ENCODE measurements at regions not wholly inside any gene's neighbourhood (a gene's known extent, or its start where the extent isn't known, plus 50 kb on each side); places are given as distances from the start of the nearest gene placed in this dataset.

DNA sequence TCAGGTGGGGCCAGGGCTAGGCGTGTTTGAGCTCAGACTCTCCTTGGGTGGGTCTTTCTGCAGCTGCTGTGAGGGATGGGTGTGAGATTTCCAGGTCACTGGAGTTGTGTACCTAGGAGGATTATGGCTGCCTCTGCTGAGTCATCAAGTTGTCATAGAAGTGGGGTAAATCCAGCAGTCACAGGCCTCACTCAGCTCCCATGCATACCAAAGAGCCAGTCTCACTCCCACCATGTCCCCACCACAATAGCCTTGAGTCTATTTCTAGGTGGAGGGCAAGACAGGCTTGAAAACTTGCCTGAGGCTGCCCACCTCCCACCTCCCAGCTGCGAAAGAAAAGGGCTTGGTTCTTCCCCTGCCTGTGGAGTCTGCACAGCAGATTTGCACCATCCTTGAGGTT lies 194.0 kb upstream of the PCDH17 start (continued):
- TF ChIP-seq, protein P1, sequence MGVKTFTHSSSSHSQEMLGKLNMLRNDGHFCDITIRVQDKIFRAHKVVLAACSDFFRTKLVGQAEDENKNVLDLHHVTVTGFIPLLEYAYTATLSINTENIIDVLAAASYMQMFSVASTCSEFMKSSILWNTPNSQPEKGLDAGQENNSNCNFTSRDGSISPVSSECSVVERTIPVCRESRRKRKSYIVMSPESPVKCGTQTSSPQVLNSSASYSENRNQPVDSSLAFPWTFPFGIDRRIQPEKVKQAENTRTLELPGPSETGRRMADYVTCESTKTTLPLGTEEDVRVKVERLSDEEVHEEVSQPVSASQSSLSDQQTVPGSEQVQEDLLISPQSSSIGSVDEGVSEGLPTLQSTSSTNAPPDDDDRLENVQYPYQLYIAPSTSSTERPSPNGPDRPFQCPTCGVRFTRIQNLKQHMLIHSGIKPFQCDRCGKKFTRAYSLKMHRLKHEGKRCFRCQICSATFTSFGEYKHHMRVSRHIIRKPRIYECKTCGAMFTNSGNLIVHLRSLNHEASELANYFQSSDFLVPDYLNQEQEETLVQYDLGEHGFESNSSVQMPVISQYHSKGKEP (tag by site-specific recombination; IDR thresholded peaks at IDR 0.05) = no peak
- TF ChIP-seq ZNF19 (tag by site-specific recombination; IDR thresholded peaks at IDR 0.05; ENCODE audit: low read depth) = no peak
- no peak for TF ChIP-seq FEZF1 (tag by site-specific recombination; IDR thresholded peaks at IDR 0.05)
- no peak for TF ChIP-seq ZSCAN30 (tag by site-specific recombination; IDR thresholded peaks at IDR 0.05)
- no peak for TF ChIP-seq SP2 (tag by site-specific recombination; IDR thresholded peaks at IDR 0.05)
- no peak for TF ChIP-seq ZNF664 (tag by site-specific recombination; IDR thresholded peaks at IDR 0.05)
- no peak for TF ChIP-seq ZNF777 (tag by site-specific recombination; IDR thresholded peaks at IDR 0.05; ENCODE audit: borderline replicate concordance)
- no peak for TF ChIP-seq ZNF398 (tag by site-specific recombination; IDR thresholded peaks at IDR 0.05)

GRCh38 chr13:57438072-57438471 lies 193.5 kb upstream of the PCDH17 start:
- Histone ChIP-seq H3K4me3 (ENCODE audit: low read depth, low read length) (no peak overlapping the region), H3K9me3 (ENCODE audit: control insufficient read depth, insufficient read depth, low read depth, low read length) (no peaks in the 10 kb centered on the region), H3K36me3 (ENCODE audit: control insufficient read depth in 2 of 2, insufficient read depth in 1 of 2, low read length in 2 of 2) (no peaks in the 10 kb centered on the region), H3K27ac (ENCODE audit: extremely low read depth, low read depth, low read length) (no peak overlapping the region), H3K4me1 (ENCODE audit: control insufficient read depth, insufficient read depth, low read length) (no peaks in the 10 kb centered on the region)
- ChIA-PET CTCF (no interaction called here), POLR2A (no interaction called here)
- TF ChIP-seq ZNF391 (tag by site-specific recombination; IDR thresholded peaks at IDR 0.05; ENCODE audit: borderline replicate concordance, low read depth) (no peak), ZNF580 (tag by site-specific recombination; IDR thresholded peaks at IDR 0.05) (no peak), ZNF48 (tag by site-specific recombination; IDR thresholded peaks at IDR 0.05) (no peak), ZNF121 (tag by site-specific recombination; IDR thresholded peaks at IDR 0.05) (no peak), ZEB2 (tag by site-specific recombination; IDR thresholded peaks at IDR 0.05) (no peak), ZBTB26 (tag by site-specific recombination; optimal IDR thresholded peaks at IDR 0.05) (no peak), ZNF174 (tag by site-specific recombination; IDR thresholded peaks at IDR 0.05) (no peak), ZNF350 (tag by site-specific recombination; IDR thresholded peaks at IDR 0.05) (no peak), SP7 (tag by site-specific recombination; IDR thresholded peaks at IDR 0.05) (no peak), ZNF433 (tag by site-specific recombination; IDR thresholded peaks at IDR 0.05; ENCODE audit: low read depth) (no peak), ZBTB21 (tag by site-specific recombination; IDR thresholded peaks at IDR 0.05) (no peak), ZNF544 (tag by site-specific recombination; IDR thresholded peaks at IDR 0.05) (no peak)
- TF ChIP-seq, protein P2, sequence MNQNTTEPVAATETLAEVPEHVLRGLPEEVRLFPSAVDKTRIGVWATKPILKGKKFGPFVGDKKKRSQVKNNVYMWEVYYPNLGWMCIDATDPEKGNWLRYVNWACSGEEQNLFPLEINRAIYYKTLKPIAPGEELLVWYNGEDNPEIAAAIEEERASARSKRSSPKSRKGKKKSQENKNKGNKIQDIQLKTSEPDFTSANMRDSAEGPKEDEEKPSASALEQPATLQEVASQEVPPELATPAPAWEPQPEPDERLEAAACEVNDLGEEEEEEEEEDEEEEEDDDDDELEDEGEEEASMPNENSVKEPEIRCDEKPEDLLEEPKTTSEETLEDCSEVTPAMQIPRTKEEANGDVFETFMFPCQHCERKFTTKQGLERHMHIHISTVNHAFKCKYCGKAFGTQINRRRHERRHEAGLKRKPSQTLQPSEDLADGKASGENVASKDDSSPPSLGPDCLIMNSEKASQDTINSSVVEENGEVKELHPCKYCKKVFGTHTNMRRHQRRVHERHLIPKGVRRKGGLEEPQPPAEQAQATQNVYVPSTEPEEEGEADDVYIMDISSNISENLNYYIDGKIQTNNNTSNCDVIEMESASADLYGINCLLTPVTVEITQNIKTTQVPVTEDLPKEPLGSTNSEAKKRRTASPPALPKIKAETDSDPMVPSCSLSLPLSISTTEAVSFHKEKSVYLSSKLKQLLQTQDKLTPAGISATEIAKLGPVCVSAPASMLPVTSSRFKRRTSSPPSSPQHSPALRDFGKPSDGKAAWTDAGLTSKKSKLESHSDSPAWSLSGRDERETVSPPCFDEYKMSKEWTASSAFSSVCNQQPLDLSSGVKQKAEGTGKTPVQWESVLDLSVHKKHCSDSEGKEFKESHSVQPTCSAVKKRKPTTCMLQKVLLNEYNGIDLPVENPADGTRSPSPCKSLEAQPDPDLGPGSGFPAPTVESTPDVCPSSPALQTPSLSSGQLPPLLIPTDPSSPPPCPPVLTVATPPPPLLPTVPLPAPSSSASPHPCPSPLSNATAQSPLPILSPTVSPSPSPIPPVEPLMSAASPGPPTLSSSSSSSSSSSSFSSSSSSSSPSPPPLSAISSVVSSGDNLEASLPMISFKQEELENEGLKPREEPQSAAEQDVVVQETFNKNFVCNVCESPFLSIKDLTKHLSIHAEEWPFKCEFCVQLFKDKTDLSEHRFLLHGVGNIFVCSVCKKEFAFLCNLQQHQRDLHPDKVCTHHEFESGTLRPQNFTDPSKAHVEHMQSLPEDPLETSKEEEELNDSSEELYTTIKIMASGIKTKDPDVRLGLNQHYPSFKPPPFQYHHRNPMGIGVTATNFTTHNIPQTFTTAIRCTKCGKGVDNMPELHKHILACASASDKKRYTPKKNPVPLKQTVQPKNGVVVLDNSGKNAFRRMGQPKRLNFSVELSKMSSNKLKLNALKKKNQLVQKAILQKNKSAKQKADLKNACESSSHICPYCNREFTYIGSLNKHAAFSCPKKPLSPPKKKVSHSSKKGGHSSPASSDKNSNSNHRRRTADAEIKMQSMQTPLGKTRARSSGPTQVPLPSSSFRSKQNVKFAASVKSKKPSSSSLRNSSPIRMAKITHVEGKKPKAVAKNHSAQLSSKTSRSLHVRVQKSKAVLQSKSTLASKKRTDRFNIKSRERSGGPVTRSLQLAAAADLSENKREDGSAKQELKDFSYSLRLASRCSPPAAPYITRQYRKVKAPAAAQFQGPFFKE (tag by site-specific recombination; IDR thresholded peaks at IDR 0.05; ENCODE audit: borderline replicate concordance) = no peak

Data from HEK293 (cell line).